ENCODE measurements at regions not wholly inside any gene's neighbourhood (a gene's known extent, or its start where the extent isn't known, plus 50 kb on each side); places are given as distances from the start of the nearest gene placed in this dataset.

GRCh38 chr12:97835541-97835940, 372.9 kb downstream of the RMST start:
- CTCF ChIA-PET: no interaction called here
- TF ChIP-seq BHLHE40 (IDR thresholded peaks at IDR 0.05; ENCODE audit: borderline replicate concordance) (no peak), ELF4 (IDR thresholded peaks at IDR 0.05) (no peak), CTBP1 (IDR thresholded peaks at IDR 0.05; ENCODE audit: borderline replicate concordance) (no peak), ARNT (IDR thresholded peaks at IDR 0.05) (no peak), LEF1 (IDR thresholded peaks at IDR 0.05; ENCODE audit: borderline replicate concordance) (no peak), SUZ12 (IDR thresholded peaks at IDR 0.05) (no peak), FOXA1 (IDR thresholded peaks at IDR 0.05) (no peak), FOXM1 (IDR thresholded peaks at IDR 0.05; ENCODE audit: borderline replicate concordance) (no peak), NFRKB (IDR thresholded peaks at IDR 0.05) (no peak), L3MBTL2 (conservative IDR thresholded peaks at IDR 0.05) (no peak)
- TF ChIP-seq, protein P1, sequence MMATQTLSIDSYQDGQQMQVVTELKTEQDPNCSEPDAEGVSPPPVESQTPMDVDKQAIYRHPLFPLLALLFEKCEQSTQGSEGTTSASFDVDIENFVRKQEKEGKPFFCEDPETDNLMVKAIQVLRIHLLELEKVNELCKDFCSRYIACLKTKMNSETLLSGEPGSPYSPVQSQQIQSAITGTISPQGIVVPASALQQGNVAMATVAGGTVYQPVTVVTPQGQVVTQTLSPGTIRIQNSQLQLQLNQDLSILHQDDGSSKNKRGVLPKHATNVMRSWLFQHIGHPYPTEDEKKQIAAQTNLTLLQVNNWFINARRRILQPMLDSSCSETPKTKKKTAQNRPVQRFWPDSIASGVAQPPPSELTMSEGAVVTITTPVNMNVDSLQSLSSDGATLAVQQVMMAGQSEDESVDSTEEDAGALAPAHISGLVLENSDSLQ (IDR thresholded peaks at IDR 0.05): no peak
- no peak for DNase-seq (ENCODE audit: extremely low spot score)
- POLR2A ChIA-PET: no interaction called here

DNA sequence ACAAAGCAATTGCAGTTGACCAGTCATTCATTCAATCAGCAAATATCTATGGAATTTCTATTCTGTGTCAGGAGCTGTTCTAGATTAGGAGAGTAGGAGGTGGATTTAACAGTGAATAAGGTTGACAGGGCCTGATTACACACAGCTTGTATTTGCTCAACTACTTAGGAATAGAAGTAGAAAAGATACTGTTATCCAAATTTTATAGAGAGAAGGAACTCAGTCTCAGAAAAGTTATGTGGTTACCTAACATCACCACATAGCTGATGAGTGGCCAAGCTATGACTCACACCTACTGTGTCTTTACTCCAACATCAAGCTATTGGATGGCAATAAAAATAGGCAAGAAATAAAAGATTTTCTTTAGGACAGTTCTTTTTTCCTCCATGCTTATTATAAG, 374.8 kb downstream of the RMST start:
- TF ChIP-seq TARDBP (IDR thresholded peaks at IDR 0.05) (no peak), FOXA1 (IDR thresholded peaks at IDR 0.05) (no peak), ZNF384 (IDR thresholded peaks at IDR 0.05) (no peak), LEF1 (IDR thresholded peaks at IDR 0.05; ENCODE audit: borderline replicate concordance) (no peak), FOXK2 (IDR thresholded peaks at IDR 0.05) (no peak), FOXM1 (IDR thresholded peaks at IDR 0.05; ENCODE audit: borderline replicate concordance) (no peak), CTBP1 (IDR thresholded peaks at IDR 0.05; ENCODE audit: borderline replicate concordance) (no peak), BHLHE40 (IDR thresholded peaks at IDR 0.05; ENCODE audit: borderline replicate concordance) (no peak), L3MBTL2 (conservative IDR thresholded peaks at IDR 0.05) (no peak), ARNT (IDR thresholded peaks at IDR 0.05) (no peak), NFRKB (IDR thresholded peaks at IDR 0.05) (no peak)
- no peak for DNase-seq (ENCODE audit: extremely low spot score)
- ChIA-PET CTCF (no interaction called here), POLR2A (no interaction called here)

- ChIA-PET CTCF (no interaction called here), POLR2A (no interaction called here)
- no peak for DNase-seq (ENCODE audit: extremely low spot score)
- TF ChIP-seq TARDBP (IDR thresholded peaks at IDR 0.05) (no peak), NFRKB (IDR thresholded peaks at IDR 0.05) (no peak), ARNT (IDR thresholded peaks at IDR 0.05) (no peak), FOXA1 (IDR thresholded peaks at IDR 0.05) (no peak), ELF4 (IDR thresholded peaks at IDR 0.05) (no peak), SP1 (IDR thresholded peaks at IDR 0.05) (no peak), LEF1 (IDR thresholded peaks at IDR 0.05; ENCODE audit: borderline replicate concordance) (no peak), L3MBTL2 (conservative IDR thresholded peaks at IDR 0.05) (no peak)
- TF ChIP-seq, protein P1 (IDR thresholded peaks at IDR 0.05): no peak
Measured at GRCh38 chr12:97848051-97848450, 385.4 kb downstream of the RMST start.

- DNase-seq (ENCODE audit: extremely low spot score): no peak
- POLR2A ChIA-PET: no interaction called here
- TF ChIP-seq TARDBP (IDR thresholded peaks at IDR 0.05) (no peak), FOXK2 (IDR thresholded peaks at IDR 0.05) (no peak), SUZ12 (IDR thresholded peaks at IDR 0.05) (no peak), L3MBTL2 (conservative IDR thresholded peaks at IDR 0.05) (no peak), BHLHE40 (IDR thresholded peaks at IDR 0.05; ENCODE audit: borderline replicate concordance) (no peak), HDGF (IDR thresholded peaks at IDR 0.05; ENCODE audit: borderline replicate concordance) (no peak), LEF1 (IDR thresholded peaks at IDR 0.05; ENCODE audit: borderline replicate concordance) (no peak), CTBP1 (IDR thresholded peaks at IDR 0.05; ENCODE audit: borderline replicate concordance) (no peak), FOXA1 (IDR thresholded peaks at IDR 0.05) (no peak), ARNT (IDR thresholded peaks at IDR 0.05) (no peak), SP1 (IDR thresholded peaks at IDR 0.05) (no peak)
- CTCF ChIA-PET: no interaction called here
Measured at GRCh38 chr12:97854477-97854876, 391.9 kb downstream of the RMST start.

GRCh38 chr12:97862072-97862471, 399.5 kb downstream of the RMST start:
- TF ChIP-seq BHLHE40 (IDR thresholded peaks at IDR 0.05; ENCODE audit: borderline replicate concordance) (no peak), FOXK2 (IDR thresholded peaks at IDR 0.05) (no peak), HDGF (IDR thresholded peaks at IDR 0.05; ENCODE audit: borderline replicate concordance) (no peak), FOXM1 (IDR thresholded peaks at IDR 0.05; ENCODE audit: borderline replicate concordance) (no peak), ZNF384 (IDR thresholded peaks at IDR 0.05) (no peak), L3MBTL2 (conservative IDR thresholded peaks at IDR 0.05) (no peak), ELF4 (IDR thresholded peaks at IDR 0.05) (no peak), ARNT (IDR thresholded peaks at IDR 0.05) (no peak), SUZ12 (IDR thresholded peaks at IDR 0.05) (no peak), SP1 (IDR thresholded peaks at IDR 0.05) (no peak), CTBP1 (IDR thresholded peaks at IDR 0.05; ENCODE audit: borderline replicate concordance) (no peak)
- TF ChIP-seq, protein P1 (IDR thresholded peaks at IDR 0.05): no peak
- ChIA-PET POLR2A (no interaction called here), CTCF (no interaction called here)
- DNase-seq (ENCODE audit: extremely low spot score): no peak

GRCh38 chr12:97875064-97875463, 412.5 kb downstream of the RMST start:
- CTCF ChIA-PET: no interaction called here
- no peak for TF ChIP-seq CTBP1 (IDR thresholded peaks at IDR 0.05; ENCODE audit: borderline replicate concordance)
- TF ChIP-seq NFRKB (IDR thresholded peaks at IDR 0.05): no peak
- no peak for TF ChIP-seq L3MBTL2 (conservative IDR thresholded peaks at IDR 0.05)
- no peak for TF ChIP-seq LEF1 (IDR thresholded peaks at IDR 0.05; ENCODE audit: borderline replicate concordance)
- TF ChIP-seq SP1 (IDR thresholded peaks at IDR 0.05): no peak
- TF ChIP-seq, protein P1 (IDR thresholded peaks at IDR 0.05): no peak
- TF ChIP-seq ELF4 (IDR thresholded peaks at IDR 0.05): no peak
- TF ChIP-seq ZNF384 (IDR thresholded peaks at IDR 0.05): no peak
- no peak for TF ChIP-seq FOXM1 (IDR thresholded peaks at IDR 0.05; ENCODE audit: borderline replicate concordance)
- no peak for TF ChIP-seq TARDBP (IDR thresholded peaks at IDR 0.05)
- no peak for TF ChIP-seq HDGF (IDR thresholded peaks at IDR 0.05; ENCODE audit: borderline replicate concordance)
- no peak for TF ChIP-seq FOXA1 (IDR thresholded peaks at IDR 0.05)
- no peak for DNase-seq (ENCODE audit: extremely low spot score)
- POLR2A ChIA-PET: no interaction called here
